GM12878 (cell line): ENCODE measurements at regions not wholly inside any gene's neighbourhood (a gene's known extent, or its start where the extent isn't known, plus 50 kb on each side); places are given as distances from the start of the nearest gene placed in this dataset.

ENCODE experiments used
- ATAC-seq: fragments of 200-7000 bp; cut with Tn5 transposase; 3 replicates; pipeline ENCODE4 v1.9.1; 2020; ENCODE audit warnings: mild to moderate bottlenecking, moderate library complexity
- BruUV-seq: library from RNA; stranded (reverse); fragments of 400-500 nt; replicated peaks from 2 replicates; lab custom pipeline; 2021; lab: Mats Ljungman, UMichigan
- CTCF ChIA-PET: fragments of 300-600 bp; sonication (Branson Sonifier 250); formaldehyde crosslinking; extraction: SDS; loops from one replicate; lab custom pipeline; 2021; ENCODE audit warnings: inconsistent platforms; lab: Yijun Ruan, JAX
- POLR2A ChIA-PET: fragments of 350-600 bp; formaldehyde crosslinking; extraction: SDS; loops from one replicate; lab custom pipeline; 2021; ENCODE audit warnings: inconsistent platforms; lab: Charles Lee
- RAD21 ChIA-PET: fragments of 300-600 bp; sonication (Branson Sonifier 250); formaldehyde crosslinking; loops from one replicate; lab custom pipeline; 2023; ENCODE audit warnings: antibody characterized with exemption; ENCODE audit not compliant: unreplicated experiment; lab: Charles Lee
- SMC1A ChIA-PET: fragments of 300-600 bp; sonication (Branson Sonifier 250); formaldehyde crosslinking; loops from one replicate; lab custom pipeline; 2023; ENCODE audit not compliant: unreplicated experiment, uncharacterized antibody; lab: Charles Lee
- DNase-seq: peaks from one replicate; pipeline ENCODE4 v3.0.0-alpha.2; 2011; ENCODE audit warnings: low read depth, low spot score
- FAIRE-seq: peaks from 3 replicates; lab custom pipeline; 2011; peaks lifted over from hg19 to GRCh38; lab: Jason Lieb, UNC
- H2AFZ ChIP-seq: 2 replicates; pipeline ENCODE4 v1.6.0; 2011; ENCODE audit warnings: low read depth, low read length, control low read depth; ENCODE audit not compliant: control insufficient read depth
- H3K27ac ChIP-seq: 2 replicates; pipeline ENCODE4 v1.5.1; 2011; ENCODE audit warnings: control low read depth; ENCODE audit not compliant: control insufficient read depth, insufficient read depth
- H3K27me3 ChIP-seq, 2 experiments: replicated peaks in 1 of 2; 2 replicates each; pipeline versions ENCODE4 v1.6.0 to v1.6.1; 2011; ENCODE audit warnings: low read length in 1 of 2; ENCODE audit not compliant: control insufficient read depth in 2 of 2, insufficient read depth in 2 of 2
- H3K36me3 ChIP-seq, 2 experiments: 2 replicates each; pipeline ENCODE4 v1.5.1; 2011; ENCODE audit warnings: low read length in 1 of 2; ENCODE audit not compliant: control insufficient read depth in 2 of 2, insufficient read depth in 2 of 2
- H3K4me1 ChIP-seq: 2 replicates; pipeline ENCODE4 v1.6.1; 2011; ENCODE audit warnings: mild to moderate bottlenecking, low read length, moderate library complexity, mixed read lengths; ENCODE audit not compliant: control insufficient read depth, insufficient read depth
- H3K4me2 ChIP-seq: 2 replicates; pipeline ENCODE4 v1.6.0; 2011; ENCODE audit warnings: control low read depth; ENCODE audit not compliant: control insufficient read depth, insufficient read depth
- H3K4me3 ChIP-seq: fragments of 200-600 bp; sonication (generic); 2 replicates; pipeline ENCODE4 v1.5.1; 2016
- H3K79me2 ChIP-seq: 2 replicates; pipeline ENCODE4 v1.6.0; 2011; ENCODE audit warnings: low read length; ENCODE audit not compliant: control insufficient read depth, insufficient read depth
- H3K9ac ChIP-seq: 2 replicates; pipeline ENCODE4 v1.8.0; 2011; ENCODE audit warnings: low read length, control low read depth, mixed read lengths; ENCODE audit not compliant: control insufficient read depth, insufficient read depth
- H3K9me3 ChIP-seq: replicated peaks from 3 replicates; pipeline ENCODE4 v1.5.1; 2011; ENCODE audit warnings: mild to moderate bottlenecking, low read length; ENCODE audit not compliant: control insufficient read depth, insufficient read depth
- H4K20me1 ChIP-seq: 2 replicates; pipeline ENCODE4 v1.6.0; 2011; ENCODE audit not compliant: control insufficient read depth, insufficient read depth
- ATF7 ChIP-seq: fragments of 450-650 bp; IDR thresholded peaks from 2 replicates; pipeline ENCODE4 v1.6.1; 2016; ENCODE audit warnings: low read depth, mild to moderate bottlenecking
- CBX5 ChIP-seq: sonication (generic); IDR thresholded peaks from 2 replicates; pipeline ENCODE4 v1.6.1; 2016; ENCODE audit warnings: low read depth, moderate library complexity, mild to moderate bottlenecking, inconsistent platforms
- GABPA ChIP-seq: IDR thresholded peaks from 2 replicates; pipeline ENCODE4 v1.6.1; 2014; ENCODE audit warnings: antibody characterized with exemption, low read depth, mild to moderate bottlenecking, inconsistent platforms
- in situ Hi-C: fragments of 300-500 bp; cut with MboI; formaldehyde crosslinking; loops from 9 replicates; pipeline ENCODE4 v1.14.3; 2018; ENCODE audit warnings: mixed read lengths
- intact Hi-C: fragments of 100-400 bp; cut with micrococcal nuclease; formaldehyde crosslinking; loops from one replicate; pipeline ENCODE4 v1.14.2; 2022; ENCODE audit not compliant: unreplicated experiment
- TF ChIP-seq, protein P1 (sequence below): fragments of 450-650 bp; formaldehyde crosslinking; IDR thresholded peaks from 2 replicates; pipeline ENCODE4 v1.5.0; 2022; ENCODE audit warnings: mild to moderate bottlenecking, missing genetic modification characterization

DNA sequence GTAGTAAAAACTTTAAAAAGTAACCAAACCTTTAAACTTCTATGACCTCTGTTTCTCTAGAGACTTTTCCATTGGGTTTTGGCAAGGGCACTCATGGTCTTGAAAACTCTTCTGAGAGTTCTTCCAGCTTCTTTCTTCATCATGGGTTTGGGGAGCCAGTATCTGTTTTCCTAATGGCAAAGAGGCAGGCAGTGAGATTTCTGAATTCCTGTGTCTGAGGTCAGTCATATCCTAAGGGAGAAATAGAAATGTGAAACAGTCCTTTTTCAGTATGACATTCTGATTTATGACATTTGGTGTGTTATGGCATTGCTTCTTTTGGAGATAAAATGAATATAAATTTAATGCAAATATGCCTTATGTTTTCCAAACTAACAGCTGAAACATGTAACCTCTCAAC lies 518.5 kb upstream of the MARCKS start:
- RAD21 ChIA-PET = no interaction called here
- no peak for FAIRE-seq
- DNase-seq = no peak
- SMC1A ChIA-PET = no interaction called here
- no peak overlapping the region for H2AFZ ChIP-seq
- H3K79me2 ChIP-seq = no peaks in the 10 kb centered on the region
- no peak overlapping the region for H3K9ac ChIP-seq
- no peak overlapping the region for H3K4me3 ChIP-seq
- no peak for ATAC-seq
- in situ Hi-C loops = no loop called here
- H3K36me3 ChIP-seq = no peaks in the 10 kb centered on the region
- H4K20me1 ChIP-seq = no peaks in the 10 kb centered on the region
- POLR2A ChIA-PET = no interaction called here
- H3K9me3 ChIP-seq = no peaks in the 10 kb centered on the region
- CTCF ChIA-PET = interaction anchor here (1.1 kb wide), 1 partner anchor 32 kb away, joined by 3 read pairs; no protein-coding TSS in a partner anchor
- TF ChIP-seq ATF7 (no peak), GABPA (no peak)
- TF ChIP-seq, protein P1, sequence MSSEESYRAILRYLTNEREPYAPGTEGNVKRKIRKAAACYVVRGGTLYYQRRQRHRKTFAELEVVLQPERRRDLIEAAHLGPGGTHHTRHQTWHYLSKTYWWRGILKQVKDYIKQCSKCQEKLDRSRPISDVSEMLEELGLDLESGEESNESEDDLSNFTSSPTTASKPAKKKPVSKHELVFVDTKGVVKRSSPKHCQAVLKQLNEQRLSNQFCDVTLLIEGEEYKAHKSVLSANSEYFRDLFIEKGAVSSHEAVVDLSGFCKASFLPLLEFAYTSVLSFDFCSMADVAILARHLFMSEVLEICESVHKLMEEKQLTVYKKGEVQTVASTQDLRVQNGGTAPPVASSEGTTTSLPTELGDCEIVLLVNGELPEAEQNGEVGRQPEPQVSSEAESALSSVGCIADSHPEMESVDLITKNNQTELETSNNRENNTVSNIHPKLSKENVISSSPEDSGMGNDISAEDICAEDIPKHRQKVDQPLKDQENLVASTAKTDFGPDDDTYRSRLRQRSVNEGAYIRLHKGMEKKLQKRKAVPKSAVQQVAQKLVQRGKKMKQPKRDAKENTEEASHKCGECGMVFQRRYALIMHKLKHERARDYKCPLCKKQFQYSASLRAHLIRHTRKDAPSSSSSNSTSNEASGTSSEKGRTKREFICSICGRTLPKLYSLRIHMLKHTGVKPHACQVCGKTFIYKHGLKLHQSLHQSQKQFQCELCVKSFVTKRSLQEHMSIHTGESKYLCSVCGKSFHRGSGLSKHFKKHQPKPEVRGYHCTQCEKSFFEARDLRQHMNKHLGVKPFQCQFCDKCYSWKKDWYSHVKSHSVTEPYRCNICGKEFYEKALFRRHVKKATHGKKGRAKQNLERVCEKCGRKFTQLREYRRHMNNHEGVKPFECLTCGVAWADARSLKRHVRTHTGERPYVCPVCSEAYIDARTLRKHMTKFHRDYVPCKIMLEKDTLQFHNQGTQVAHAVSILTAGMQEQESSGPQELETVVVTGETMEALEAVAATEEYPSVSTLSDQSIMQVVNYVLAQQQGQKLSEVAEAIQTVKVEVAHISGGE (CRISPR knock-in tag) = no peak
- intact Hi-C loops = no loop called here
- no peaks in the 10 kb centered on the region for H3K27me3 ChIP-seq
- no peak overlapping the region for H3K4me2 ChIP-seq
- no TSS peak for BruUV-seq
- H3K27ac ChIP-seq = no peak overlapping the region
- H3K4me1 ChIP-seq = no peaks in the 10 kb centered on the region

- Histone ChIP-seq H3K27me3 (no peaks in the 10 kb centered on the region; a peak in 1 of 4 replicates), H3K4me1 (no peaks in the 10 kb centered on the region), H3K36me3 (no peaks in the 10 kb centered on the region), H2AFZ (no peak overlapping the region), H3K9me3 (no peaks in the 10 kb centered on the region), H3K4me3 (no peak overlapping the region), H4K20me1 (no peaks in the 10 kb centered on the region), H3K79me2 (no peaks in the 10 kb centered on the region), H3K4me2 (no peak overlapping the region), H3K9ac (no peak overlapping the region), H3K27ac (no peak overlapping the region)
- no peak for DNase-seq
- TF ChIP-seq CBX5 = no peak
- no peak for FAIRE-seq
- RAD21 ChIA-PET = no interaction called here
- CTCF ChIA-PET = no interaction called here
- ATAC-seq = no peak
- SMC1A ChIA-PET = interaction anchor here (0.6 to 1.0 kb wide), 2 partner anchors 9 to 550 kb away, joined by 3 read pairs; no protein-coding TSS in a partner anchor
- intact Hi-C loops (no loop called here), in situ Hi-C loops (no loop called here)
- POLR2A ChIA-PET = no interaction called here
- BruUV-seq = no TSS peak
These were observed 517.9 kb upstream of the MARCKS start for GRCh38 chr6:113339209-113339608.
